ENCODE measurements at regions not wholly inside any gene's neighbourhood (a gene's known extent, or its start where the extent isn't known, plus 50 kb on each side); places are given as distances from the start of the nearest gene placed in this dataset.

- H3K27me3 Mint-ChIP-seq = peaks cover 18% of the 10 kb centered on the region
- ATAC-seq (replicated peaks) = no peak
These were observed 212.0 kb upstream of the MYT1L start for GRCh38 chr2:2542966-2543611.

GRCh38 chr2:2542316-2542715 lies 211.2 kb upstream of the MYT1L start:
- Mint-ChIP-seq H3K27ac (no peak overlapping the region), H3K9me3 (no peaks in the 10 kb centered on the region), H3K4me3 (no peak overlapping the region)

More at GRCh38 chr2:2542966-2543611, 212.0 kb upstream of the MYT1L start:
- H3K36me3 Mint-ChIP-seq (ENCODE audit: low read depth) = no peaks in the 10 kb centered on the region
- H3K9me3 Mint-ChIP-seq = no peaks in the 10 kb centered on the region
- no peak overlapping the region for H3K27ac Mint-ChIP-seq
- H3K4me3 Mint-ChIP-seq = no peak overlapping the region
- H3K4me1 Mint-ChIP-seq = no peaks in the 10 kb centered on the region

GRCh38 chr2:2540406-2540805 lies 209.3 kb upstream of the MYT1L start:
- H3K27me3 Mint-ChIP-seq = peaks cover 27% of the 10 kb centered on the region
- no peaks in the 10 kb centered on the region for H3K36me3 Mint-ChIP-seq (ENCODE audit: low read depth)
- H3K27ac Mint-ChIP-seq = no peak overlapping the region
- H3K4me3 Mint-ChIP-seq = no peak overlapping the region
- no peaks in the 10 kb centered on the region for H3K4me1 Mint-ChIP-seq
- ATAC-seq (replicated peaks) = no peak
- H3K9me3 Mint-ChIP-seq = peaks cover 3% of the 10 kb centered on the region

More at GRCh38 chr2:2542316-2542715, 211.2 kb upstream of the MYT1L start:
- no peaks in the 10 kb centered on the region for H3K4me1 Mint-ChIP-seq
- no peak for ATAC-seq (replicated peaks)
- H3K36me3 Mint-ChIP-seq (ENCODE audit: low read depth) = no peaks in the 10 kb centered on the region
- peaks cover 20% of the 10 kb centered on the region for H3K27me3 Mint-ChIP-seq

- Mint-ChIP-seq H3K27me3 (peaks cover 27% of the 10 kb centered on the region), H3K9me3 (peaks cover 3% of the 10 kb centered on the region), H3K27ac (no peak overlapping the region), H3K4me1 (no peaks in the 10 kb centered on the region), H3K36me3 (ENCODE audit: low read depth) (no peaks in the 10 kb centered on the region), H3K4me3 (no peak overlapping the region)
- no peak for ATAC-seq (replicated peaks)
These were observed 205.5 kb upstream of the MYT1L start for GRCh38 chr2:2536416-2537056.

GRCh38 chr2:2530334-2530733 lies 199.3 kb upstream of the MYT1L start:
- H3K4me1 Mint-ChIP-seq = no peaks in the 10 kb centered on the region
- H3K27ac Mint-ChIP-seq = no peak overlapping the region
- no peak for ATAC-seq (replicated peaks)

GRCh38 chr2:2528846-2529245 lies 197.8 kb upstream of the MYT1L start:
- Mint-ChIP-seq H3K4me1 (no peaks in the 10 kb centered on the region), H3K36me3 (ENCODE audit: low read depth) (no peaks in the 10 kb centered on the region), H3K9me3 (no peaks in the 10 kb centered on the region), H3K27me3 (no peaks in the 10 kb centered on the region), H3K4me3 (no peak overlapping the region), H3K27ac (no peak overlapping the region)
- ATAC-seq (replicated peaks) = no peak

More at GRCh38 chr2:2530334-2530733, 199.3 kb upstream of the MYT1L start:
- Mint-ChIP-seq H3K9me3 (no peaks in the 10 kb centered on the region), H3K36me3 (ENCODE audit: low read depth) (no peaks in the 10 kb centered on the region), H3K27me3 (no peaks in the 10 kb centered on the region), H3K4me3 (no peak overlapping the region)

GRCh38 chr2:2527148-2527547 lies 196.1 kb upstream of the MYT1L start:
- Mint-ChIP-seq H3K4me3 (no peak overlapping the region), H3K9me3 (peaks cover 2% of the 10 kb centered on the region), H3K27me3 (peaks cover 2% of the 10 kb centered on the region), H3K4me1 (no peaks in the 10 kb centered on the region), H3K36me3 (ENCODE audit: low read depth) (no peaks in the 10 kb centered on the region), H3K27ac (no peak overlapping the region)
- peak; percentile 34 for ATAC-seq (replicated peaks)

- H3K36me3 Mint-ChIP-seq (ENCODE audit: low read depth) = no peaks in the 10 kb centered on the region
These were observed 193.4 kb upstream of the MYT1L start for GRCh38 chr2:2524348-2524941.

GRCh38 chr2:2523461-2524347 lies 192.6 kb upstream of the MYT1L start:
- Mint-ChIP-seq H3K36me3 (ENCODE audit: low read depth) (no peaks in the 10 kb centered on the region), H3K9me3 (peaks cover 5% of the 10 kb centered on the region), H3K27me3 (peaks cover 9% of the 10 kb centered on the region), H3K4me1 (no peaks in the 10 kb centered on the region), H3K4me3 (no peak overlapping the region), H3K27ac (no peak overlapping the region)
- ATAC-seq (replicated peaks) = no peak

More at GRCh38 chr2:2524348-2524941, 193.4 kb upstream of the MYT1L start:
- H3K4me1 Mint-ChIP-seq = no peaks in the 10 kb centered on the region
- H3K27me3 Mint-ChIP-seq = peaks cover 9% of the 10 kb centered on the region
- H3K4me3 Mint-ChIP-seq = no peak overlapping the region
- ATAC-seq (replicated peaks) = no peak
- H3K9me3 Mint-ChIP-seq = peaks cover 5% of the 10 kb centered on the region
- H3K27ac Mint-ChIP-seq = no peak overlapping the region

- Mint-ChIP-seq H3K36me3 (ENCODE audit: low read depth) (no peaks in the 10 kb centered on the region), H3K9me3 (peaks cover 5% of the 10 kb centered on the region), H3K4me3 (no peak overlapping the region), H3K27ac (no peak overlapping the region), H3K27me3 (peaks cover 12% of the 10 kb centered on the region), H3K4me1 (no peaks in the 10 kb centered on the region)
- ATAC-seq (replicated peaks) = no peak
These were observed 189.3 kb upstream of the MYT1L start for GRCh38 chr2:2520401-2520811.

GRCh38 chr2:2519381-2519780 lies 188.3 kb upstream of the MYT1L start:
- no peak for ATAC-seq (replicated peaks)
- no peak overlapping the region for H3K4me3 Mint-ChIP-seq
- peaks cover 5% of the 10 kb centered on the region for H3K9me3 Mint-ChIP-seq
- H3K36me3 Mint-ChIP-seq (ENCODE audit: low read depth) = no peaks in the 10 kb centered on the region
- H3K4me1 Mint-ChIP-seq = no peaks in the 10 kb centered on the region
- H3K27ac Mint-ChIP-seq = no peak overlapping the region
- H3K27me3 Mint-ChIP-seq = peaks cover 12% of the 10 kb centered on the region

GRCh38 chr2:2517399-2517798 lies 186.3 kb upstream of the MYT1L start:
- peaks cover 12% of the 10 kb centered on the region for H3K27me3 Mint-ChIP-seq
- H3K36me3 Mint-ChIP-seq (ENCODE audit: low read depth) = no peaks in the 10 kb centered on the region
- no peak overlapping the region for H3K27ac Mint-ChIP-seq
- no peak for ATAC-seq (replicated peaks)
- peaks cover 5% of the 10 kb centered on the region for H3K9me3 Mint-ChIP-seq
- H3K4me1 Mint-ChIP-seq = no peaks in the 10 kb centered on the region
- no peak overlapping the region for H3K4me3 Mint-ChIP-seq

- Mint-ChIP-seq H3K4me1 (no peaks in the 10 kb centered on the region), H3K27ac (no peak overlapping the region), H3K9me3 (no peaks in the 10 kb centered on the region), H3K4me3 (no peak overlapping the region), H3K27me3 (peaks cover 6% of the 10 kb centered on the region), H3K36me3 (ENCODE audit: low read depth) (no peaks in the 10 kb centered on the region)
- ATAC-seq (replicated peaks) = no peak
These were observed 185.3 kb upstream of the MYT1L start for GRCh38 chr2:2516386-2516785.

- Mint-ChIP-seq H3K36me3 (ENCODE audit: low read depth) (no peaks in the 10 kb centered on the region), H3K4me3 (no peak overlapping the region), H3K9me3 (no peaks in the 10 kb centered on the region), H3K4me1 (no peaks in the 10 kb centered on the region), H3K27ac (no peak overlapping the region), H3K27me3 (peaks cover 6% of the 10 kb centered on the region)
- ATAC-seq (replicated peaks) = no peak
These were observed 181.9 kb upstream of the MYT1L start for GRCh38 chr2:2512931-2513330.

All from activated T-helper 17 cell treated with anti-CD3 and anti-CD28 coated beads, Interleukin-2, amount 50 U/mL, for 72 hours (primary cell).